K562 (cell line): ENCODE measurements at regions not wholly inside any gene's neighbourhood (a gene's known extent, or its start where the extent isn't known, plus 50 kb on each side); places are given as distances from the start of the nearest gene placed in this dataset.
A peak's percentile ranks its signal among the peaks of the same experiment; 100 is the strongest.

Source experiments
- ATAC-seq: fragments of 200-7000 bp; cut with Tn5 transposase; 3 replicates; pipeline ENCODE4 v1.9.1; 2020; ENCODE audit warnings: moderate library complexity
- BruUV-seq: library from RNA; stranded (reverse); fragments of 400-500 nt; replicated peaks from 2 replicates; lab custom pipeline; 2021; lab: Mats Ljungman, UMichigan
- CTCF ChIA-PET: fragments of 300-600 bp; formaldehyde crosslinking; extraction: SDS; loops from one replicate; lab custom pipeline; 2021; ENCODE audit warnings: low intra/inter-chr PET ratio; lab: Yijun Ruan, JAX
- POLR2A ChIA-PET: fragments of 300-600, 350-650 bp; sonication (Branson Sonifier 250); formaldehyde crosslinking; extraction: SDS; loops from one replicate; lab custom pipeline; 2021; ENCODE audit warnings: antibody characterized with exemption, inconsistent platforms; lab: Yijun Ruan, JAX
- DNase-seq, 4 experiments: peaks; one replicate each; pipeline versions ENCODE4 v3.0.0 to v3.0.0-alpha.2; 2011 to 2018; ENCODE audit warnings: low spot score in 3 of 4, mixed read lengths in 3 of 4; ENCODE audit errors: extremely low read depth in 1 of 4
- FAIRE-seq: peaks from 2 replicates; lab custom pipeline; 2011; peaks lifted over from hg19 to GRCh38; lab: Jason Lieb, UNC
- H2AFZ ChIP-seq: 2 replicates; pipeline ENCODE4 v1.6.0; 2011; ENCODE audit warnings: low read depth, low read length, control low read depth, inconsistent platforms
- H3K27ac ChIP-seq: fragments of 200-600 bp; 3 replicates; pipeline ENCODE4 v1.8.0; 2011; ENCODE audit warnings: low read depth, mild to moderate bottlenecking, control low read depth, inconsistent platforms, low read length, moderate library complexity, mixed read lengths; ENCODE audit errors: extremely low read depth
- H3K27me3 ChIP-seq, 2 experiments: fragments of 300-600 bp in 1 of 2; 2 replicates in 1 of 2; 3 replicates in 1 of 2; pipeline versions ENCODE4 v1.6.0 to v1.8.0; 2011; ENCODE audit warnings: inconsistent platforms in 2 of 2, low read length in 2 of 2, mild to moderate bottlenecking in 1 of 2, mixed read lengths in 1 of 2, moderate library complexity in 1 of 2; ENCODE audit not compliant: control insufficient read depth in 2 of 2, insufficient read depth in 2 of 2
- H3K36me3 ChIP-seq: fragments of 300-600 bp; 3 replicates; pipeline ENCODE4 v1.8.0; 2011; ENCODE audit warnings: mild to moderate bottlenecking, low read length, inconsistent platforms; ENCODE audit not compliant: control insufficient read depth, insufficient read depth
- H3K4me1 ChIP-seq, 2 experiments: fragments of 200-600 bp in 1 of 2; replicated peaks in 1 of 2; 2 replicates in 1 of 2; 3 replicates in 1 of 2; pipeline versions ENCODE4 v1.5.1 to v1.8.0; 2011; ENCODE audit warnings: inconsistent platforms in 2 of 2, low read length in 2 of 2, mild to moderate bottlenecking in 1 of 2, mixed read lengths in 1 of 2, moderate library complexity in 1 of 2; ENCODE audit not compliant: control insufficient read depth in 2 of 2, insufficient read depth in 2 of 2
- H3K4me2 ChIP-seq: 2 replicates; pipeline ENCODE4 v1.6.1; 2011; ENCODE audit warnings: low read length, control low read depth, inconsistent platforms, mixed read lengths; ENCODE audit not compliant: insufficient read depth
- H3K4me3 ChIP-seq: fragments of 200-600 bp; sonication (generic), shearing (Covaris generic); 2 replicates; pipeline ENCODE4 v1.5.1; 2016; ENCODE audit warnings: control low read depth, inconsistent platforms
- H3K79me2 ChIP-seq: fragments of 200-600 bp; 3 replicates; pipeline ENCODE4 v1.8.0; 2011; ENCODE audit warnings: low read length, inconsistent platforms; ENCODE audit not compliant: control insufficient read depth, insufficient read depth
- H3K9ac ChIP-seq, 2 experiments: 2 replicates each; pipeline versions ENCODE4 v1.6.0 to v1.6.1; 2011; ENCODE audit warnings: low read depth in 2 of 2, low read length in 2 of 2, control low read depth in 1 of 2, inconsistent platforms in 1 of 2, mild to moderate bottlenecking in 1 of 2, mixed read lengths in 1 of 2; ENCODE audit not compliant: insufficient read depth in 1 of 2
- H3K9me1 ChIP-seq: one replicate; pipeline ENCODE4 v1.6.0; 2011; ENCODE audit warnings: inconsistent platforms, mild to moderate bottlenecking, low read length, moderate library complexity; ENCODE audit not compliant: control insufficient read depth, insufficient read depth
- H3K9me3 ChIP-seq: replicated peaks from 2 replicates; pipeline ENCODE4 v1.5.1; 2011; ENCODE audit warnings: low read depth, low read length, inconsistent platforms; ENCODE audit not compliant: control insufficient read depth, insufficient read depth
- H4K20me1 ChIP-seq: replicated peaks from 2 replicates; pipeline ENCODE4 v1.6.1; 2011; ENCODE audit warnings: low read length, inconsistent platforms, mixed read lengths; ENCODE audit not compliant: control insufficient read depth, insufficient read depth
- CBFA2T2 ChIP-seq: fragments of 450-650 bp; conservative IDR thresholded peaks from 2 replicates; pipeline ENCODE4 v1.6.1; 2017; ENCODE audit warnings: mild to moderate bottlenecking
- CSDE1 ChIP-seq, 2 experiments: fragments of 450-650 bp; IDR thresholded peaks; 2 replicates each; pipeline ENCODE4 v1.6.1; 2016; ENCODE audit warnings: mild to moderate bottlenecking in 1 of 2
- GTF2A2 ChIP-seq: IDR thresholded peaks from 2 replicates; pipeline ENCODE4 v1.6.1; 2016; ENCODE audit warnings: mild to moderate bottlenecking, missing genetic modification characterization, missing compliant biosample characterization
- RAD51 ChIP-seq: fragments of 450-650 bp; IDR thresholded peaks from 2 replicates; pipeline ENCODE4 v1.7.1; 2016; ENCODE audit warnings: low read depth, mild to moderate bottlenecking, borderline replicate concordance
- ZNF785 ChIP-seq: fragments of 250-450 bp; sonication (Bioruptor Pico); IDR thresholded peaks from 2 replicates; pipeline ENCODE4 v1.4.0; 2020; ENCODE audit warnings: mild to moderate bottlenecking
- WGBS: fragments of 100-300 bp; shearing (Covaris generic); methylation state at CpG from one replicate; pipeline ENCODE4 v1.1.6; 2016; ENCODE audit warnings: low coverage, mixed read lengths; ENCODE audit not compliant: insufficient coverage; ENCODE audit errors: missing lambda C conversion rate; 5-methylcytosine and 5-hydroxymethylcytosine counted together
- in situ Hi-C: fragments of 300-500 bp; cut with MboI; formaldehyde crosslinking; loops from 4 replicates; pipeline ENCODE4 v1.15.0; 2018; ENCODE audit warnings: inconsistent platforms, mixed read lengths
- intact Hi-C: fragments of 100-400 bp; cut with micrococcal nuclease; formaldehyde crosslinking; loops from 2 replicates; pipeline ENCODE4 v1.14.2; 2022
- TF ChIP-seq, protein P1 (sequence below): fragments of 450-650 bp; formaldehyde crosslinking; IDR thresholded peaks from 2 replicates; pipeline ENCODE4 v1.4.0; 2020; ENCODE audit warnings: mild to moderate bottlenecking, mixed read lengths
- TF ChIP-seq, protein P2 (sequence below): sonication (generic); formaldehyde crosslinking; IDR thresholded peaks from 2 replicates; pipeline ENCODE4 v1.5.0; 2020; ENCODE audit warnings: missing genetic modification reagents

DNA sequence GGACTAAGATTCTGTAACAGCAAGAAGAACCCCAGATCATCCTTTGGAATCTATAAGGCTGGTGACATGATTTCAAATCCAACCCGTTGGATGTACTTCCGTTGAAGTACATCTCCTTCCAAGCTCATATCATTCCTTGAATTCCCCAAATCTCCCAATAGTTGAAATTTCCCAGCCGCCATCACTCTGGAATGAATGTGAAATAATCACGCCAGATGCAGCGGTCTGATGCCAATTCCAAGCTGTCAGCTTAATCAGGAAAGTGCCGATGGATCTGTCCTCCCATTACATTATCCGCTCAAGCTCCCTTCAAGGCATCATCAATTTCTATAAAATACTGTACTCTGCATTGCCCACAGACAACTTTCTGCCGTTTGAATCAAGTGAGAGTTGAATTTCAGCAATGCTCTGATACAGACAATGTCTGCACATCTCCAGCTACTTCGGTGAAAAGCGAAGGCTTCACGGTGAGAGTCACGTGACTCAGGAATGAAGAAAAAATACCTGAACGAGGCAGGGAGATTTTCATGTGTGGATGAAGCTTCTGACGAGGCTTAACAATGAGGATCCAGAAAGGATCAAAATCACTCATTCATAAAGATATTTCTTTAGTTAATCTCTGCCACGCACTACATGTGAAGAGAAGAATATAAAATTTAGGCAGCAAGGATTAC, 663.9 kb downstream of the AJAP1 start:
- ATAC-seq, result no peak
- Histone ChIP-seq H3K4me3 (no peak overlapping the region), H3K9ac (no peak overlapping the region), H3K27me3 (no peaks in the 10 kb centered on the region; a peak in 1 of 5 replicates), H3K9me3 (no peaks in the 10 kb centered on the region), H3K79me2 (no peaks in the 10 kb centered on the region), H4K20me1 (no peaks in the 10 kb centered on the region; the same call in 1 of the 2 replicates), H2AFZ (no peak overlapping the region), H3K4me2 (no peak overlapping the region), H3K36me3 (no peaks in the 10 kb centered on the region), H3K9me1 (no peaks in the 10 kb centered on the region), H3K27ac (no peak overlapping the region), H3K4me1 (no peaks in the 10 kb centered on the region)
- CTCF ChIA-PET, result no interaction called here
- POLR2A ChIA-PET, result no interaction called here
- intact Hi-C loops (no loop called here), in situ Hi-C loops (no loop called here)
- FAIRE-seq, result no peak
- 0% methylated on average over 15 of the region's 15 CpGs for WGBS
- TF ChIP-seq GTF2A2 (tag) (no peak), CBFA2T2 (0 out of 2 replicates have a peak, but pooled peaks have one; percentile 8), ZNF785 (no peak), CSDE1 (IDR thresholded peaks at IDR 0.05) (no peak), RAD51 (peak; percentile 64)
- TF ChIP-seq, protein P1, sequence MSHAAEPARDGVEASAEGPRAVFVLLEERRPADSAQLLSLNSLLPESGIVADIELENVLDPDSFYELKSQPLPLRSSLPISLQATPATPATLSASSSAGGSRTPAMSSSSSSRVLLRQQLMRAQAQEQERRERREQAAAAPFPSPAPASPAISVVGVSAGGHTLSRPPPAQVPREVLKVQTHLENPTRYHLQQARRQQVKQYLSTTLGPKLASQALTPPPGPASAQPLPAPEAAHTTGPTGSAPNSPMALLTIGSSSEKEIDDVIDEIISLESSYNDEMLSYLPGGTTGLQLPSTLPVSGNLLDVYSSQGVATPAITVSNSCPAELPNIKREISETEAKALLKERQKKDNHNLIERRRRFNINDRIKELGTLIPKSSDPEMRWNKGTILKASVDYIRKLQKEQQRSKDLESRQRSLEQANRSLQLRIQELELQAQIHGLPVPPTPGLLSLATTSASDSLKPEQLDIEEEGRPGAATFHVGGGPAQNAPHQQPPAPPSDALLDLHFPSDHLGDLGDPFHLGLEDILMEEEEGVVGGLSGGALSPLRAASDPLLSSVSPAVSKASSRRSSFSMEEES, result peak; percentile 92
- TF ChIP-seq, protein P2, sequence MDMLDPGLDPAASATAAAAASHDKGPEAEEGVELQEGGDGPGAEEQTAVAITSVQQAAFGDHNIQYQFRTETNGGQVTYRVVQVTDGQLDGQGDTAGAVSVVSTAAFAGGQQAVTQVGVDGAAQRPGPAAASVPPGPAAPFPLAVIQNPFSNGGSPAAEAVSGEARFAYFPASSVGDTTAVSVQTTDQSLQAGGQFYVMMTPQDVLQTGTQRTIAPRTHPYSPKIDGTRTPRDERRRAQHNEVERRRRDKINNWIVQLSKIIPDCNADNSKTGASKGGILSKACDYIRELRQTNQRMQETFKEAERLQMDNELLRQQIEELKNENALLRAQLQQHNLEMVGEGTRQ (CRISPR knock-in tag), result 0 out of 2 replicates have a peak, but pooled peaks have one; percentile 2
- no TSS peak for BruUV-seq
- no peak for DNase-seq
